Neural cell (in vitro differentiated cells): ENCODE measurements at regions not wholly inside any gene's neighbourhood (a gene's known extent, or its start where the extent isn't known, plus 50 kb on each side); places are given as distances from the start of the nearest gene placed in this dataset.

Experiments
- H2AFZ ChIP-seq: fragments of 200-600, 300-800 bp; sonication (generic), shearing (Covaris generic); 2 replicates; pipeline ENCODE4 v1.6.0; 2014; ENCODE audit warnings: low read depth, mild to moderate bottlenecking, antibody characterized with exemption, low read length, moderate library complexity
- H3F3A ChIP-seq: fragments of 200-600 bp; shearing (Covaris generic); 2 replicates; pipeline ENCODE4 v1.6.1; 2016; ENCODE audit warnings: mild to moderate bottlenecking, moderate library complexity, mixed read lengths, antibody characterized with exemption, low read length; ENCODE audit not compliant: insufficient read depth, poor library complexity, severe bottlenecking
- H3K27ac ChIP-seq: fragments of 200-600, 300-800 bp; sonication (generic), shearing (Covaris generic); 2 replicates; pipeline ENCODE4 v1.5.1; 2014; ENCODE audit warnings: mild to moderate bottlenecking, low read length, moderate library complexity
- H3K27me3 ChIP-seq: fragments of 300-800, 200-600 bp; sonication (generic), shearing (Covaris generic); 2 replicates; pipeline ENCODE4 v1.6.0; 2014; ENCODE audit warnings: mild to moderate bottlenecking, low read depth, low read length, moderate library complexity; ENCODE audit not compliant: insufficient read depth
- H3K36me3 ChIP-seq: fragments of 300-800, 200-600 bp; sonication (generic), shearing (Covaris generic); 2 replicates; pipeline ENCODE4 v1.5.1; 2014; ENCODE audit warnings: mild to moderate bottlenecking, antibody characterized with exemption, low read length, moderate library complexity; ENCODE audit not compliant: insufficient read depth
- H3K4me2 ChIP-seq: fragments of 300-800, 200-600 bp; sonication (generic), shearing (Covaris generic); 2 replicates; pipeline ENCODE4 v1.6.0; 2014; ENCODE audit warnings: mild to moderate bottlenecking, low read length
- H3K4me3 ChIP-seq: fragments of 300-800, 200-600 bp; sonication (generic), shearing (Covaris generic); 2 replicates; pipeline ENCODE4 v1.5.1; 2014; ENCODE audit warnings: mild to moderate bottlenecking, low read length, moderate library complexity
- H3K79me2 ChIP-seq: fragments of 200-600 bp; shearing (Covaris generic); replicated peaks from 2 replicates; pipeline ENCODE4 v1.6.0; 2014; ENCODE audit warnings: mild to moderate bottlenecking, low read length, moderate library complexity; ENCODE audit not compliant: insufficient read depth
- H3K9ac ChIP-seq: fragments of 300-800, 200-600 bp; sonication (generic), shearing (Covaris generic); 2 replicates; pipeline ENCODE4 v1.6.1; 2016; ENCODE audit warnings: mild to moderate bottlenecking, low read length, mixed read lengths
- H3K9me2 ChIP-seq: fragments of 200-600 bp; shearing (Covaris generic); 2 replicates; pipeline ENCODE4 v1.6.1; 2016; ENCODE audit warnings: mild to moderate bottlenecking, low read length, mixed read lengths; ENCODE audit not compliant: insufficient read depth
- H3K9me3 ChIP-seq: fragments of 200-600, 300-800 bp; sonication (generic), shearing (Covaris generic); 2 replicates; pipeline ENCODE4 v1.6.1; 2016; ENCODE audit warnings: mild to moderate bottlenecking, mixed run types, low read length, moderate library complexity, mixed read lengths
- H4K20me1 ChIP-seq: fragments of 200-600 bp; shearing (Covaris generic); 2 replicates; pipeline ENCODE4 v1.6.1; 2016; ENCODE audit warnings: mild to moderate bottlenecking, mixed run types; ENCODE audit not compliant: insufficient read depth
- EP300 ChIP-seq: fragments of 450-650 bp; conservative IDR thresholded peaks from 2 replicates; pipeline ENCODE4 v1.6.1; 2014; ENCODE audit warnings: antibody characterized with exemption, mild to moderate bottlenecking, moderate library complexity; ENCODE audit not compliant: poor library complexity, severe bottlenecking
- EZH2 ChIP-seq: fragments of 200-600, 300-800 bp; shearing (Covaris generic), sonication (generic); IDR thresholded peaks from 2 replicates; pipeline ENCODE4 v1.6.1; 2014; ENCODE audit warnings: antibody characterized with exemption, low read length, borderline replicate concordance, mild to moderate bottlenecking; ENCODE audit not compliant: insufficient read depth, poor library complexity, severe bottlenecking
- MXI1 ChIP-seq: fragments of 450-650 bp; conservative IDR thresholded peaks from 2 replicates; pipeline ENCODE4 v1.6.1; 2014; ENCODE audit warnings: antibody characterized with exemption, mild to moderate bottlenecking; ENCODE audit not compliant: poor library complexity, severe bottlenecking
- POLR2AphosphoS5 ChIP-seq: IDR thresholded peaks from 2 replicates; pipeline ENCODE4 v1.6.1; 2012
- RAD21 ChIP-seq: fragments of 450-650 bp; conservative IDR thresholded peaks from 2 replicates; pipeline ENCODE4 v1.6.1; 2014; ENCODE audit warnings: antibody characterized with exemption, mild to moderate bottlenecking, moderate library complexity
- SMC3 ChIP-seq: fragments of 450-650 bp; conservative IDR thresholded peaks from 2 replicates; pipeline ENCODE4 v1.6.1; 2014; ENCODE audit warnings: antibody characterized with exemption, mild to moderate bottlenecking, moderate library complexity; ENCODE audit not compliant: poor library complexity
- TAF1 ChIP-seq: IDR thresholded peaks from 2 replicates; pipeline ENCODE4 v1.6.1; 2012; ENCODE audit warnings: low read depth
- TF ChIP-seq, protein P1 (sequence below): IDR thresholded peaks from 2 replicates; pipeline ENCODE4 v1.6.1; 2012; ENCODE audit warnings: borderline replicate concordance
- TF ChIP-seq, protein P2 (sequence below): fragments of 450-650 bp; IDR thresholded peaks from 2 replicates; pipeline ENCODE4 v1.5.1; 2014; ENCODE audit warnings: antibody characterized with exemption, mild to moderate bottlenecking, moderate library complexity; ENCODE audit not compliant: poor library complexity, severe bottlenecking

DNA sequence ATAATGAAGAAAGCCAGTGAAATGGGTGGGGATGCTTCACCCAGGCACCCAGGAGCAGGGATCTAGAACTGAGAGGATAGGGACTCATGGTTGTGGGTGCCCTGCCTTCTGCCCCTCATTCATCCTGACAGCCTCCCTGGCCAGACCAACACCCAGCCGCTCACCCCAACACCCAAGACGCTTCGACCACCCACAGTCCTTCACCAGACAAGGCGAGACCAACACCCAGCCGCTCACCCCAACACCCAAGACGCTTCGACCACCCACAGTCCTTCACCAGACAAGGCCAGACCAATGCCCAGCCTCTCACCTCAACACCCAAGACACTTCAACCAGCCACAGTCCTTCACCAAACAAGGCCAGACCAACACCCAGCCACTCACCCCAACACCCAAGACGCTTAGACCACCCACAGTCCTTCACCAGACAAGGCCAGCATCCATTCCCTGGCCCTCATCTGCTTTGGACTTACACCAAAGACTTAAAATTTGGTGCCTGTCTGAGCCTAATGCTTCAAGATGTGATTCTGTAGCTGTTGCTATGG, 131.5 kb downstream of the ANKRD60 start:
- Histone ChIP-seq H3K9me3 (no peaks in the 10 kb centered on the region), H2AFZ (no peak overlapping the region), H3K36me3 (no peaks in the 10 kb centered on the region), H3K9me2 (no peaks in the 10 kb centered on the region), H3K9ac (no peak overlapping the region), H3K27ac (no peak overlapping the region), H3K4me2 (no peak overlapping the region), H3K79me2 (no peaks in the 10 kb centered on the region), H3F3A (no peaks in the 10 kb centered on the region), H4K20me1 (no peaks in the 10 kb centered on the region), H3K4me3 (no peak overlapping the region), H3K27me3 (no peaks in the 10 kb centered on the region)
- TF ChIP-seq SMC3 (no peak), TAF1 (no peak)

DNA sequence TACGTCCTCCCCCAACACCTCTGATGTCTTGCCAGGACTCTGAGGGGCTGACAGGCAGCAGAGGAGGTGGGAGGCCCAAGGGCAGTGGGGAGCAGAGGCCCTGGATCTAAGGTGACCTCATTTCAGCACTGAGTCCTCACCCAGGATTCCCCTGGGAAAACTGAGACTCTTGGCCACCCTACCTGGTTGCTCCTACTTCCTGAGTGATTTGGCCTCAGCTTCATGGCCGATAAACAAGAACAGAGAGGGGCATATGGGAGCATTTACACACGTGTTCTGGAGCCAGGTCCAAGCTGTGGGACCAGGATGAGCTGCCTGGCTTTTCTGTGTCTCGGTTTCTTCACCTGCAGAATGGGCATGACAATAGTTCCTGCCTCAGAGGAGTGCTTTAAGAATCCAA, 133.8 kb downstream of the ANKRD60 start:
- no peaks in the 10 kb centered on the region for H3K79me2 ChIP-seq
- H3K27ac ChIP-seq, result no peak overlapping the region
- no peak overlapping the region for H3K9ac ChIP-seq
- no peak overlapping the region for H2AFZ ChIP-seq
- H3F3A ChIP-seq, result no peaks in the 10 kb centered on the region
- no peaks in the 10 kb centered on the region for H3K9me3 ChIP-seq
- TF ChIP-seq, protein P1, sequence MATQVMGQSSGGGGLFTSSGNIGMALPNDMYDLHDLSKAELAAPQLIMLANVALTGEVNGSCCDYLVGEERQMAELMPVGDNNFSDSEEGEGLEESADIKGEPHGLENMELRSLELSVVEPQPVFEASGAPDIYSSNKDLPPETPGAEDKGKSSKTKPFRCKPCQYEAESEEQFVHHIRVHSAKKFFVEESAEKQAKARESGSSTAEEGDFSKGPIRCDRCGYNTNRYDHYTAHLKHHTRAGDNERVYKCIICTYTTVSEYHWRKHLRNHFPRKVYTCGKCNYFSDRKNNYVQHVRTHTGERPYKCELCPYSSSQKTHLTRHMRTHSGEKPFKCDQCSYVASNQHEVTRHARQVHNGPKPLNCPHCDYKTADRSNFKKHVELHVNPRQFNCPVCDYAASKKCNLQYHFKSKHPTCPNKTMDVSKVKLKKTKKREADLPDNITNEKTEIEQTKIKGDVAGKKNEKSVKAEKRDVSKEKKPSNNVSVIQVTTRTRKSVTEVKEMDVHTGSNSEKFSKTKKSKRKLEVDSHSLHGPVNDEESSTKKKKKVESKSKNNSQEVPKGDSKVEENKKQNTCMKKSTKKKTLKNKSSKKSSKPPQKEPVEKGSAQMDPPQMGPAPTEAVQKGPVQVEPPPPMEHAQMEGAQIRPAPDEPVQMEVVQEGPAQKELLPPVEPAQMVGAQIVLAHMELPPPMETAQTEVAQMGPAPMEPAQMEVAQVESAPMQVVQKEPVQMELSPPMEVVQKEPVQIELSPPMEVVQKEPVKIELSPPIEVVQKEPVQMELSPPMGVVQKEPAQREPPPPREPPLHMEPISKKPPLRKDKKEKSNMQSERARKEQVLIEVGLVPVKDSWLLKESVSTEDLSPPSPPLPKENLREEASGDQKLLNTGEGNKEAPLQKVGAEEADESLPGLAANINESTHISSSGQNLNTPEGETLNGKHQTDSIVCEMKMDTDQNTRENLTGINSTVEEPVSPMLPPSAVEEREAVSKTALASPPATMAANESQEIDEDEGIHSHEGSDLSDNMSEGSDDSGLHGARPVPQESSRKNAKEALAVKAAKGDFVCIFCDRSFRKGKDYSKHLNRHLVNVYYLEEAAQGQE, result no peak
- TF ChIP-seq POLR2AphosphoS5 (no peak), RAD21 (no peak), EP300 (no peak), TAF1 (no peak), SMC3 (no peak), EZH2 (no peak), MXI1 (no peak)
- TF ChIP-seq, protein P2, sequence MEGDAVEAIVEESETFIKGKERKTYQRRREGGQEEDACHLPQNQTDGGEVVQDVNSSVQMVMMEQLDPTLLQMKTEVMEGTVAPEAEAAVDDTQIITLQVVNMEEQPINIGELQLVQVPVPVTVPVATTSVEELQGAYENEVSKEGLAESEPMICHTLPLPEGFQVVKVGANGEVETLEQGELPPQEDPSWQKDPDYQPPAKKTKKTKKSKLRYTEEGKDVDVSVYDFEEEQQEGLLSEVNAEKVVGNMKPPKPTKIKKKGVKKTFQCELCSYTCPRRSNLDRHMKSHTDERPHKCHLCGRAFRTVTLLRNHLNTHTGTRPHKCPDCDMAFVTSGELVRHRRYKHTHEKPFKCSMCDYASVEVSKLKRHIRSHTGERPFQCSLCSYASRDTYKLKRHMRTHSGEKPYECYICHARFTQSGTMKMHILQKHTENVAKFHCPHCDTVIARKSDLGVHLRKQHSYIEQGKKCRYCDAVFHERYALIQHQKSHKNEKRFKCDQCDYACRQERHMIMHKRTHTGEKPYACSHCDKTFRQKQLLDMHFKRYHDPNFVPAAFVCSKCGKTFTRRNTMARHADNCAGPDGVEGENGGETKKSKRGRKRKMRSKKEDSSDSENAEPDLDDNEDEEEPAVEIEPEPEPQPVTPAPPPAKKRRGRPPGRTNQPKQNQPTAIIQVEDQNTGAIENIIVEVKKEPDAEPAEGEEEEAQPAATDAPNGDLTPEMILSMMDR, result no peak
- no peaks in the 10 kb centered on the region for H3K27me3 ChIP-seq
- no peak overlapping the region for H3K4me3 ChIP-seq
- H3K4me2 ChIP-seq, result no peak overlapping the region
- H3K9me2 ChIP-seq, result no peaks in the 10 kb centered on the region
- no peaks in the 10 kb centered on the region for H3K36me3 ChIP-seq
- no peaks in the 10 kb centered on the region for H4K20me1 ChIP-seq

DNA sequence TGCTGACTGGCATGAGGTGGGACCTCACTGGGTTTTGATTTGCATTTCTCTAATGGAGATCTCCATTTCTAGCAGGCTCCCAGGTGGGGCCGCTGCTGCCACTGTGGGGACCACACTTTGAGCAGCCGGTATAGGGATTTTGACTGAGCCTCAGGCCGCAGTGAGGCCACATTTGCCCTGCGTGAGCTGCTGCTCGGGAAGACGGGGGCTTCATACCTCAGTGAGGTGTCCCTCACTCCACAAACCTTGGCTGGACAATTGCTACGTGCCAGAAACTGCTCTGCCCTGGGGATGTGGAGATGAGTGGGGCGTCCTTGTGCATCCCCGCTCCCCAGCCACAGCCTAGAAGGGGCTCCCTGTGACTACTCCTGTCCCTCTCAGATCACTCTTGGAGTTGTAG, 134.3 kb downstream of the ANKRD60 start:
- Histone ChIP-seq H3K4me3 (no peak overlapping the region), H3K36me3 (no peaks in the 10 kb centered on the region), H3K4me2 (no peak overlapping the region), H2AFZ (no peak overlapping the region), H3K9me2 (no peaks in the 10 kb centered on the region), H3F3A (no peaks in the 10 kb centered on the region), H3K27ac (no peak overlapping the region), H3K27me3 (no peaks in the 10 kb centered on the region), H3K9me3 (no peaks in the 10 kb centered on the region), H3K9ac (no peak overlapping the region), H3K79me2 (no peaks in the 10 kb centered on the region), H4K20me1 (no peaks in the 10 kb centered on the region)
- TF ChIP-seq EP300, result no peak
- no peak for TF ChIP-seq SMC3
- TF ChIP-seq, protein P1, result no peak
- no peak for TF ChIP-seq TAF1
- TF ChIP-seq, protein P2, result no peak
- TF ChIP-seq EZH2, result no peak
- no peak for TF ChIP-seq POLR2AphosphoS5
- TF ChIP-seq RAD21, result no peak
- TF ChIP-seq MXI1, result no peak
